ENCODE measurements at regions not wholly inside any gene's neighbourhood (a gene's known extent, or its start where the extent isn't known, plus 50 kb on each side); places are given as distances from the start of the nearest gene placed in this dataset.

DNA sequence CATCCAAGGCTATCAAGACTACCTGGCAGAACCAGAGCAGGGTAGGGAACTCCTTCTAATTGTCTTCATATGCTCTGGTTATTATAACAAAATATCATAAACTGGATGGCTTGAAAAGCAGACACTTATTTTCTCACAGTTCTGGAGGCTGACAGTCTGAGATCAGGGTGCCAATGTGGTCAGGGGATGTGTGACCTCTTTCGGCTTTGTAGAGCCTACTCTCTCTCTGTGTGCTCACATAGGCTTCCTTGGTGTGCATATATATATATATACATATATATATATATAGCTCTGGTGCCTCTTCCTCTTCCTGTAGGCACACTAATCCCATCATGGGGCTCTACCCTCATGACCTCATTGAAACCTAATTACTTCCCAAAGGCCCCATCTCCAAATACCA is 101.6 kb downstream of the ARL6IP6 start:
- TF ChIP-seq CTCF (IDR thresholded peaks at IDR 0.05) (no peak), ZFX (IDR thresholded peaks at IDR 0.05; ENCODE audit: borderline replicate concordance) (no peak)

All from 22Rv1 (cell line).